Brain microvascular endothelial cell (primary cell): ENCODE measurements at regions not wholly inside any gene's neighbourhood (a gene's known extent, or its start where the extent isn't known, plus 50 kb on each side); places are given as distances from the start of the nearest gene placed in this dataset.

ENCODE experiments used
- DNase-seq: peaks from one replicate; pipeline ENCODE4 v3.0.0-alpha.2; 2020
- H3K27ac ChIP-seq: fragments of 250-450 bp; sonication (Bioruptor Pico); 2 replicates; pipeline ENCODE4 v1.5.1; 2020; ENCODE audit warnings: mild to moderate bottlenecking, moderate library complexity
- H3K27me3 ChIP-seq: fragments of 250-450 bp; sonication (Bioruptor Pico); replicated peaks from 2 replicates; pipeline ENCODE4 v1.5.1; 2020; ENCODE audit warnings: mild to moderate bottlenecking
- H3K36me3 ChIP-seq: fragments of 250-450 bp; sonication (Bioruptor Pico); replicated peaks from 2 replicates; pipeline ENCODE4 v1.5.1; 2020; ENCODE audit warnings: mild to moderate bottlenecking
- H3K4me3 ChIP-seq: 2 replicates; pipeline ENCODE4 v1.5.1; 2011; ENCODE audit warnings: low read depth, mild to moderate bottlenecking, control low read depth, low read length, moderate library complexity
- in situ Hi-C: cut with HindIII; loops from 2 replicates; pipeline ENCODE4 v1.10.0; 2017; ENCODE audit warnings: low sequenced_read_pairs, low pct_ligation_motif_present
- TF ChIP-seq, protein P1 (sequence below): IDR thresholded peaks from 2 replicates; pipeline ENCODE4 v1.5.1; 2011; ENCODE audit warnings: low read depth, mild to moderate bottlenecking, moderate library complexity, low read length, control low read depth, inconsistent platforms; ENCODE audit errors: missing control alignments

DNA sequence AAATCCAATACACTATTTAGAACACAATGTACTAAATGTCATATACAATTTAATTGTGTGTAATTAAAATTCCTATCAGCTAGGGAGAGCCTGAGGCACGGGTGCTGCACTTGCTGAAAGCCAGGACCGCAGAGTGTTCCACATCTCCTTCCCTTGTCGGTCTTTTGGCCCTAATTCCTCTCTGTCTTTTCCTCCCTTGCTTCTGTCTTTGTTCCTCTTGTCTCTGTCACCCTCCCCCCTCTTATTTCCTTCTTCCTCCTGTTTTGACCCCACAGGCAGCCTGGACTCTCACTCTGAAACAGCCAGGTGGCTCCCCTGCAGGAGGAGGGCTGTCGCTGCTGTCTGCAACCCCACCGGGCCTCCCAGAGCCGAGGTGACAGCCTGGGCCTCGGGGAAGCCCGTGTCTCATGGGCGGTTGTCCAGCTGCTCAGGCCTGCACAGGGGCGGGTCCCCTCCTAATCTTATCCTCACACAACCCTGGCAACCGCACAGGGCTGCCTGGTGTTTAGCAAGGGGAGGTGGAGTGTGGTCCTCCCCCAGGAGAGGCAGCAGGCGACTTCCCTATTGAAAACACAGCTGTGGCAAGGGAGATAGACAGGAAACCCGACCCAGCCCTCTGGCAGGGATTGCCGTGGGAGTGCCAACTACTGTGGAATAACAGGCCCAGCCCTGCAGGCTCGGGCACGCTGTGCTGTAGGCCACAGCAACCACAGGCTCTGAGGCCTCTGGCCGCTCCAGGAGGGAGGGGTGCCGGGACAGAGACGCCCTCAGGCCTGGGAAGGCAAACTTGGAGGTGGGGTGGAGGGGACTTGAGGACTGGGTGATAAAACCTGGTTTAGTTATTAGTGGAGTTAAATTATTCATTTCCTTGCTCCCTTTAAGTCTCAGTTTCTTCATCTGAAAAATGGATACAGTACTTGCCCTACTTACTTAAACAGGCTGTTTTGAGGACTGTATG lies 68.8 kb upstream of the WDR26 start:
- Histone ChIP-seq H3K36me3 (no peaks in the 10 kb centered on the region), H3K4me3 (no peak overlapping the region), H3K27ac (no peak overlapping the region), H3K27me3 (no peaks in the 10 kb centered on the region)
- TF ChIP-seq, protein P1, sequence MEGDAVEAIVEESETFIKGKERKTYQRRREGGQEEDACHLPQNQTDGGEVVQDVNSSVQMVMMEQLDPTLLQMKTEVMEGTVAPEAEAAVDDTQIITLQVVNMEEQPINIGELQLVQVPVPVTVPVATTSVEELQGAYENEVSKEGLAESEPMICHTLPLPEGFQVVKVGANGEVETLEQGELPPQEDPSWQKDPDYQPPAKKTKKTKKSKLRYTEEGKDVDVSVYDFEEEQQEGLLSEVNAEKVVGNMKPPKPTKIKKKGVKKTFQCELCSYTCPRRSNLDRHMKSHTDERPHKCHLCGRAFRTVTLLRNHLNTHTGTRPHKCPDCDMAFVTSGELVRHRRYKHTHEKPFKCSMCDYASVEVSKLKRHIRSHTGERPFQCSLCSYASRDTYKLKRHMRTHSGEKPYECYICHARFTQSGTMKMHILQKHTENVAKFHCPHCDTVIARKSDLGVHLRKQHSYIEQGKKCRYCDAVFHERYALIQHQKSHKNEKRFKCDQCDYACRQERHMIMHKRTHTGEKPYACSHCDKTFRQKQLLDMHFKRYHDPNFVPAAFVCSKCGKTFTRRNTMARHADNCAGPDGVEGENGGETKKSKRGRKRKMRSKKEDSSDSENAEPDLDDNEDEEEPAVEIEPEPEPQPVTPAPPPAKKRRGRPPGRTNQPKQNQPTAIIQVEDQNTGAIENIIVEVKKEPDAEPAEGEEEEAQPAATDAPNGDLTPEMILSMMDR = peak; percentile 40
- peak; percentile 64 for DNase-seq
- in situ Hi-C loops = loop anchor here (25.0 kb wide), 2 partner anchors 109 to 359 kb away; partner anchors contain the start of gene CNIH3

DNA sequence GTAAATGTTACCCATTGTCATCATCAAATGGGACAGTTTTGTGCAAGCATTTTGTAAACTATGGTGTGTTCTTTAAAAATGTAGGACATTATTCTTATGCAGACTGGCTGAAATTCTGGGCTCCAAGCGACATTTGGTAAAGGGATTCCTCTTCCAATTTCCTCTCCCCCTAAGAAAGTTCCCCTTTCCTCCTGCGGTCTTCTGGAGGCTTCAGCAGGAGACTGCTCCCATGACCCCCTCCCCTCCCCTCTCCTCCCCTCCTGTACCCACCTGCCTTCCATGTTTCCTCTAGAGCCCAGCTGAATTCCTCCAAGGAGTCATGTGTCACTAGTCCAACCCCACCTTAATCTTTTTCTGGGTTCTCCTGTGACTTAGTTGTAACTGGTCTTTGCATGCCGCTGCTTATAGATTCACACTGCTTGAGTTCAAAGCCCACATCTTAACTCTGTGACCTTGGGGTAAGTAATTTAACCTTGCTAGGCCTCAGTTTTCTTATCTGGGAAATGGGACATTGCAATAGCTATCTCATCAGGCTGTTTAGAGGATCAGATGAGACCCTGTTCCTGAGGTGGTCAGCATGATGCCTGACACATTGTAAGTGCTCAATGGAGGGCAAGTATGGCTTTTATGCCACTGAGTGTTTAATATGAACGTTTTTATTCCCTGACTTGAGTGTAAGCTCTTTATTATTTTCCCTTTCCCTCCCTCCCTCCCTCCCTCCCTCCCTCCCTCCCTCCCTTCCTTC lies 69.9 kb upstream of the WDR26 start:
- TF ChIP-seq, protein P1 = no peak
- DNase-seq = no peak
- in situ Hi-C loops = loop anchor here (25.0 kb wide), 2 partner anchors 108 to 358 kb away; partner anchors contain the start of gene CNIH3
- Histone ChIP-seq H3K27ac (no peak overlapping the region), H3K36me3 (no peaks in the 10 kb centered on the region), H3K4me3 (no peak overlapping the region), H3K27me3 (no peaks in the 10 kb centered on the region)

- DNase-seq = no peak
- Histone ChIP-seq H3K27ac (no peak overlapping the region), H3K36me3 (no peaks in the 10 kb centered on the region), H3K27me3 (no peaks in the 10 kb centered on the region), H3K4me3 (no peak overlapping the region)
- in situ Hi-C loops = loop anchor here (25.0 kb wide), 2 partner anchors 107 to 357 kb away; partner anchors contain the start of gene CNIH3
- TF ChIP-seq, protein P1 = no peak
Measured at GRCh38 chr1:224505454-224506093, 71.0 kb upstream of the WDR26 start.

DNA sequence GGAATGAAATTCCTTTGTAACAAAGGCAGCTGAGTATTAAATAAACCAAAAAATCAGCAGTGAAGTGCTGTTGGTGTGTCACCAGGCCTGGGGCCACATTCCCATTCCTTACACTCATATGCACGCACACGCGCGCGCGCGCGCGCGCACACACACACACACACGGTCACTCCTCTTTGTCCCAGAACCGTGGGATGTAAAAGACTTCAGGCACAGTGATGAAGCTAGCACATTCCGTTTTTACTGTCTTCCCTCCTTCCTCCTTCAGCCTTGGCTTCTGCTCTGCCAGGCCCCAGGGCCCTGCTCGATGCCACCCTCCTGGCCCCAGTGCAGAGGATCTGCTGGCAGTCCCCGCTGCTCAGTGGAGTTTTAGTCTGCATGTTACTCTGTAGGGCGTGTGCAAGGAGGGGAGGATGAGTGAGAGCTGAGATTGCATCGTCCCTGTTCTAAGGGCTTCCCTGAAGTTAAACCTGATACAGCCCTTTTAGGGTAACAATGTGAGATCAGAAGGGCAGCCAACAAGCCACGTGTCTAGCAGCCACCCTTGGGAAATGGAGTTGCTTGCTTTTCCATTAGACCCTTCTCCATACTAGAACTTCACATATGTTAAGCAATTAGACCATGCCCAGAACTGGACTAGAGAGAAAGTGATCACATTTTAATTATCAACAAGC lies 71.7 kb upstream of the WDR26 start:
- Histone ChIP-seq H3K27ac (no peak overlapping the region), H3K36me3 (no peaks in the 10 kb centered on the region), H3K4me3 (no peak overlapping the region), H3K27me3 (no peaks in the 10 kb centered on the region)
- in situ Hi-C loops = loop anchor here (25.0 kb wide), 2 partner anchors 106 to 356 kb away; partner anchors contain the start of gene CNIH3
- TF ChIP-seq, protein P1 = no peak
- DNase-seq = no peak
